ENCODE measurements at regions not wholly inside any gene's neighbourhood (a gene's known extent, or its start where the extent isn't known, plus 50 kb on each side); places are given as distances from the start of the nearest gene placed in this dataset.

GRCh38 chr12:93154096-93154728, 223.5 kb upstream of the NUDT4 start:
- Histone ChIP-seq H3K9me3 (ENCODE audit: low read length) (no peaks in the 10 kb centered on the region), H3K4me3 (ENCODE audit: low read length) (no peak overlapping the region), H3K9ac (ENCODE audit: low read length) (no peak overlapping the region), H4K20me1 (ENCODE audit: low read length) (no peaks in the 10 kb centered on the region), H3K79me2 (ENCODE audit: low read length) (no peaks in the 10 kb centered on the region), H3K4me1 (ENCODE audit: insufficient read depth, low read length) (peaks cover 5% of the 10 kb centered on the region; the same call in 1 of the 2 replicates), H3F3A (ENCODE audit: low read length, unreplicated experiment) (no peaks in the 10 kb centered on the region), H2AFZ (ENCODE audit: low read length) (no peak overlapping the region), H3K27me3 (ENCODE audit: low read length) (no peaks in the 10 kb centered on the region), H3K9me2 (replicated peaks; ENCODE audit: low read length) (no peaks in the 10 kb centered on the region), H3K4me2 (ENCODE audit: low read length) (no peak overlapping the region), H3K27ac (ENCODE audit: low read length) (no peak overlapping the region), H3K36me3 (ENCODE audit: low read depth, low read length) (no peaks in the 10 kb centered on the region)
- TF ChIP-seq EZH2 (IDR thresholded peaks at IDR 0.05; ENCODE audit: low read length, unreplicated experiment) (no peak), CTCF (conservative IDR thresholded peaks at IDR 0.05; ENCODE audit: low read depth, low read length) (no peak), EZH2phosphoT487 (IDR thresholded peaks at IDR 0.05; ENCODE audit: borderline replicate concordance, low read length) (no peak)
- CTCF ChIA-PET = no interaction called here
- intact Hi-C loops (cut with micrococcal nuclease) = no loop called here
- BruUV-seq (replicated peaks) = no TSS peak
- no peak for DNase-seq
- POLR2A ChIA-PET (ENCODE audit: unreplicated experiment) = no interaction called here
- ATAC-seq = no peak

GRCh38 chr12:93154753-93155480, 222.8 kb upstream of the NUDT4 start:
- intact Hi-C loops (cut with micrococcal nuclease) = no loop called here
- no peak overlapping the region for H3K9ac ChIP-seq (ENCODE audit: low read length)
- H3K9me2 ChIP-seq (replicated peaks; ENCODE audit: low read length) = no peaks in the 10 kb centered on the region
- DNase-seq (no peak), ATAC-seq (no peak)
- POLR2A ChIA-PET (ENCODE audit: unreplicated experiment) = interaction anchor here (0.7 kb wide), 1 partner anchor 14 kb away, joined by 3 read pairs; no protein-coding TSS in a partner anchor
- no peak overlapping the region for H2AFZ ChIP-seq (ENCODE audit: low read length)
- no peaks in the 10 kb centered on the region for H3K9me3 ChIP-seq (ENCODE audit: low read length)
- peaks cover 5% of the 10 kb centered on the region; the same call in 1 of the 2 replicates for H3K4me1 ChIP-seq (ENCODE audit: insufficient read depth, low read length)
- H3K27ac ChIP-seq (ENCODE audit: low read length) = no peak overlapping the region
- CTCF ChIA-PET = no interaction called here
- H3K79me2 ChIP-seq (ENCODE audit: low read length) = no peaks in the 10 kb centered on the region
- no peak overlapping the region for H3K4me2 ChIP-seq (ENCODE audit: low read length)
- no TSS peak for BruUV-seq (replicated peaks)
- no peak overlapping the region for H3K4me3 ChIP-seq (ENCODE audit: low read length)
- TF ChIP-seq EZH2phosphoT487 (IDR thresholded peaks at IDR 0.05; ENCODE audit: borderline replicate concordance, low read length) (no peak), EZH2 (IDR thresholded peaks at IDR 0.05; ENCODE audit: low read length, unreplicated experiment) (no peak), CTCF (conservative IDR thresholded peaks at IDR 0.05; ENCODE audit: low read depth, low read length) (no peak)
- H3K36me3 ChIP-seq (ENCODE audit: low read depth, low read length) = no peaks in the 10 kb centered on the region
- no peaks in the 10 kb centered on the region for H3K27me3 ChIP-seq (ENCODE audit: low read length)
- no peaks in the 10 kb centered on the region for H3F3A ChIP-seq (ENCODE audit: low read length, unreplicated experiment)
- H4K20me1 ChIP-seq (ENCODE audit: low read length) = no peaks in the 10 kb centered on the region

Data from PC-3 (cell line).